Astrocyte of the cerebellum (primary cell): ENCODE measurements at regions not wholly inside any gene's neighbourhood (a gene's known extent, or its start where the extent isn't known, plus 50 kb on each side); places are given as distances from the start of the nearest gene placed in this dataset.

Experiments
- DNase-seq: peaks from one replicate; pipeline ENCODE4 v3.0.0-alpha.2; 2011; ENCODE audit warnings: low read depth
- H3K4me3 ChIP-seq: 2 replicates; pipeline ENCODE4 v1.5.1; 2011; ENCODE audit warnings: mild to moderate bottlenecking, low read depth, low read length, moderate library complexity
- in situ Hi-C: cut with HindIII; loops from 2 replicates; pipeline ENCODE4 v1.10.0; 2017; ENCODE audit warnings: low sequenced_read_pairs
- TF ChIP-seq, protein P1 (sequence below): IDR thresholded peaks from 2 replicates; pipeline ENCODE4 v1.5.1; 2012; ENCODE audit warnings: low read length, low read depth, moderate library complexity, mild to moderate bottlenecking; ENCODE audit errors: missing control alignments

- peak; percentile 22 for DNase-seq
- TF ChIP-seq, protein P1, sequence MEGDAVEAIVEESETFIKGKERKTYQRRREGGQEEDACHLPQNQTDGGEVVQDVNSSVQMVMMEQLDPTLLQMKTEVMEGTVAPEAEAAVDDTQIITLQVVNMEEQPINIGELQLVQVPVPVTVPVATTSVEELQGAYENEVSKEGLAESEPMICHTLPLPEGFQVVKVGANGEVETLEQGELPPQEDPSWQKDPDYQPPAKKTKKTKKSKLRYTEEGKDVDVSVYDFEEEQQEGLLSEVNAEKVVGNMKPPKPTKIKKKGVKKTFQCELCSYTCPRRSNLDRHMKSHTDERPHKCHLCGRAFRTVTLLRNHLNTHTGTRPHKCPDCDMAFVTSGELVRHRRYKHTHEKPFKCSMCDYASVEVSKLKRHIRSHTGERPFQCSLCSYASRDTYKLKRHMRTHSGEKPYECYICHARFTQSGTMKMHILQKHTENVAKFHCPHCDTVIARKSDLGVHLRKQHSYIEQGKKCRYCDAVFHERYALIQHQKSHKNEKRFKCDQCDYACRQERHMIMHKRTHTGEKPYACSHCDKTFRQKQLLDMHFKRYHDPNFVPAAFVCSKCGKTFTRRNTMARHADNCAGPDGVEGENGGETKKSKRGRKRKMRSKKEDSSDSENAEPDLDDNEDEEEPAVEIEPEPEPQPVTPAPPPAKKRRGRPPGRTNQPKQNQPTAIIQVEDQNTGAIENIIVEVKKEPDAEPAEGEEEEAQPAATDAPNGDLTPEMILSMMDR: peak; percentile 68
- in situ Hi-C loops: loop anchor here (5.0 kb wide), 1 partner anchor 48 kb away; no protein-coding TSS in a partner anchor
- H3K4me3 ChIP-seq: no peak overlapping the region
Measured at GRCh38 chr14:22099942-22100763, 426.5 kb upstream of the OR4E1 start.

GRCh38 chr14:22098435-22098834 lies 424.8 kb upstream of the OR4E1 start:
- TF ChIP-seq, protein P1: no peak
- no peak for DNase-seq
- in situ Hi-C loops: loop anchor here (5.0 kb wide), 1 partner anchor 46 kb away; no protein-coding TSS in a partner anchor
- H3K4me3 ChIP-seq: no peak overlapping the region

- in situ Hi-C loops: loop anchor here (5.0 kb wide), 1 partner anchor 45 kb away; no protein-coding TSS in a partner anchor
- TF ChIP-seq, protein P1: no peak
- DNase-seq: no peak
- H3K4me3 ChIP-seq: no peak overlapping the region
Measured at GRCh38 chr14:22097586-22098292, 424.1 kb upstream of the OR4E1 start.

DNA sequence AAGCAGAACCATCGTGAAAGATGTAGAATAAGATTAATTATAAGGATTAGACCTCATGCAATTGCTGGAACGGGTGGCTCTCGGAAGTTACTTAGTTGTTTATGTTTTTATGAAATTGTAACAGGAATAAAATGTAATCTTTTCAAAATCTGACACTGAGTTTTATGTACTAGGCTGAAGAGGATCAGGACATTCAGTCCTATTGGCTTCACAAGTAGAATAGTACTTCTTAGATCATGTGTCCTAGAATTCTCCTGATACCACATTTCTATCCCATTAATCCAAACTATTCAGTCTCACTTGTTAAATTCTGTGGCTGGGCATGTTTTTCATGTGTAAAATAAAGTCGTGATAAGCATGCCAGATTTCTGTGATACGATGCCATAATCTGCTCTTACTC lies 423.5 kb upstream of the OR4E1 start:
- in situ Hi-C loops: loop anchor here (5.0 kb wide), 1 partner anchor 45 kb away; no protein-coding TSS in a partner anchor
- TF ChIP-seq, protein P1: no peak
- no peak for DNase-seq
- no peak overlapping the region for H3K4me3 ChIP-seq

DNA sequence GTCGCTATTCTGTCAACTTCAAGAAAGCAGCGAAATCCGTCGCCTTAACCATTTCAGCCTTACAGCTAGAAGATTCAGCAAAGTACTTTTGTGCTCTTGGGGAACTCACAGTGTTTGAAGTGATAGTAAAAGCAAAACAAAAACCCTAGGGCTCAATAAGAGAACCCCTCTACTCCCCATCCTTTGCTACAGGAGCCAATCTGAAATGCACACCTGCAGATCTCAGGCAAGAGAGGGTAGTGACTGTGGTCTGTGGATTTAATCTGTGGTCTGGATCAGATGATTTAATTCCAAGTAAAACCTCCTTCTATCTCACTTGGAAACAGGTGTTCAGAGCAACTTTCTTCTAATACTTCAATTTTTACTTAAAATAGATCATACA lies 422.9 kb upstream of the OR4E1 start:
- no peak overlapping the region for H3K4me3 ChIP-seq
- DNase-seq: no peak
- in situ Hi-C loops: loop anchor here (5.0 kb wide), 1 partner anchor 44 kb away; no protein-coding TSS in a partner anchor
- TF ChIP-seq, protein P1: no peak

GRCh38 chr14:22095860-22096513 lies 422.4 kb upstream of the OR4E1 start:
- TF ChIP-seq, protein P1: no peak
- DNase-seq: no peak
- no peak overlapping the region for H3K4me3 ChIP-seq
- in situ Hi-C loops: loop anchor here (5.0 kb wide), 1 partner anchor 44 kb away; no protein-coding TSS in a partner anchor
